Adipocyte (in vitro differentiated cells): ENCODE measurements at regions not wholly inside any gene's neighbourhood (a gene's known extent, or its start where the extent isn't known, plus 50 kb on each side); places are given as distances from the start of the nearest gene placed in this dataset.

Source experiments
- DNase-seq: peaks from one replicate; pipeline ENCODE4 v3.0.0-alpha.2; 2015; ENCODE audit warnings: low read depth
- H3K27me3 ChIP-seq: replicated peaks from 2 replicates; pipeline ENCODE4 v1.7.0; 2013; ENCODE audit warnings: mild to moderate bottlenecking, low read length, moderate library complexity; ENCODE audit not compliant: control insufficient read depth, insufficient read depth
- H3K36me3 ChIP-seq: 2 replicates; pipeline ENCODE4 v1.7.0; 2013; ENCODE audit warnings: low read length, mild to moderate bottlenecking, moderate library complexity; ENCODE audit not compliant: control insufficient read depth, insufficient read depth, severe bottlenecking
- H3K4me1 ChIP-seq: 2 replicates; pipeline ENCODE4 v1.7.0; 2013; ENCODE audit warnings: mild to moderate bottlenecking, low read length, moderate library complexity; ENCODE audit not compliant: control insufficient read depth, insufficient read depth
- H3K4me3 ChIP-seq: 2 replicates; pipeline ENCODE4 v1.7.0; 2013; ENCODE audit warnings: mild to moderate bottlenecking, low read length, moderate library complexity
- H3K9ac ChIP-seq: 2 replicates; pipeline ENCODE4 v1.7.0; 2013; ENCODE audit warnings: mild to moderate bottlenecking, low read length, moderate library complexity
- H3K9me3 ChIP-seq: 2 replicates; pipeline ENCODE4 v1.7.0; 2013; ENCODE audit warnings: mild to moderate bottlenecking, low read length, moderate library complexity; ENCODE audit not compliant: control insufficient read depth

- no peak for DNase-seq
- Histone ChIP-seq H3K4me3 (no peak overlapping the region), H3K27me3 (peaks cover 14% of the 10 kb centered on the region), H3K9ac (no peak overlapping the region), H3K9me3 (peaks cover 2% of the 10 kb centered on the region), H3K36me3 (no peaks in the 10 kb centered on the region), H3K4me1 (no peaks in the 10 kb centered on the region)
Observed at GRCh38 chr10:129116371-129116770, 350.7 kb upstream of the MGMT start.

- H3K27me3 ChIP-seq = peaks cover 14% of the 10 kb centered on the region
- no peaks in the 10 kb centered on the region for H3K36me3 ChIP-seq
- no peak for DNase-seq
- peaks cover 2% of the 10 kb centered on the region for H3K9me3 ChIP-seq
- no peak overlapping the region for H3K4me3 ChIP-seq
- H3K4me1 ChIP-seq = no peaks in the 10 kb centered on the region
- no peak overlapping the region for H3K9ac ChIP-seq
Observed at GRCh38 chr10:129120441-129120840, 346.6 kb upstream of the MGMT start.

GRCh38 chr10:129122846-129123245 is 344.2 kb upstream of the MGMT start:
- no peak for DNase-seq
- H3K9ac ChIP-seq = no peak overlapping the region
- peaks cover 6% of the 10 kb centered on the region for H3K9me3 ChIP-seq
- peaks cover 4% of the 10 kb centered on the region for H3K27me3 ChIP-seq
- no peaks in the 10 kb centered on the region for H3K36me3 ChIP-seq
- no peaks in the 10 kb centered on the region for H3K4me1 ChIP-seq
- no peak overlapping the region for H3K4me3 ChIP-seq

- DNase-seq = no peak
Observed at GRCh38 chr10:129123428-129123827, 343.6 kb upstream of the MGMT start.

GRCh38 chr10:129126982-129127381 is 340.1 kb upstream of the MGMT start:
- Histone ChIP-seq H3K4me3 (no peak overlapping the region), H3K9ac (no peak overlapping the region), H3K36me3 (no peaks in the 10 kb centered on the region), H3K4me1 (peaks cover 11% of the 10 kb centered on the region), H3K9me3 (peaks cover 6% of the 10 kb centered on the region), H3K27me3 (peaks cover 6% of the 10 kb centered on the region)
- DNase-seq = no peak

More at GRCh38 chr10:129123428-129123827, 343.6 kb upstream of the MGMT start:
- Histone ChIP-seq H3K27me3 (no peaks in the 10 kb centered on the region), H3K4me1 (no peaks in the 10 kb centered on the region), H3K4me3 (no peak overlapping the region), H3K9ac (no peak overlapping the region), H3K9me3 (peaks cover 6% of the 10 kb centered on the region), H3K36me3 (no peaks in the 10 kb centered on the region)

- no peaks in the 10 kb centered on the region for H3K36me3 ChIP-seq
- peaks cover 23% of the 10 kb centered on the region for H3K4me1 ChIP-seq
- DNase-seq = no peak
Observed at GRCh38 chr10:129131457-129132132, 335.4 kb upstream of the MGMT start.

GRCh38 chr10:129133856-129134255 is 333.2 kb upstream of the MGMT start:
- no peaks in the 10 kb centered on the region for H3K9me3 ChIP-seq
- no peaks in the 10 kb centered on the region for H3K36me3 ChIP-seq
- H3K4me3 ChIP-seq = no peak overlapping the region
- peaks cover 6% of the 10 kb centered on the region for H3K27me3 ChIP-seq
- no peak overlapping the region for H3K9ac ChIP-seq
- no peak for DNase-seq
- peaks cover 23% of the 10 kb centered on the region for H3K4me1 ChIP-seq

More at GRCh38 chr10:129131457-129132132, 335.4 kb upstream of the MGMT start:
- Histone ChIP-seq H3K27me3 (peaks cover 6% of the 10 kb centered on the region), H3K9ac (no peak overlapping the region), H3K4me3 (no peak overlapping the region), H3K9me3 (no peaks in the 10 kb centered on the region)

- Histone ChIP-seq H3K36me3 (no peaks in the 10 kb centered on the region), H3K9me3 (no peaks in the 10 kb centered on the region), H3K27me3 (peaks cover 4% of the 10 kb centered on the region), H3K4me3 (no peak overlapping the region), H3K9ac (no peak overlapping the region), H3K4me1 (peaks cover 23% of the 10 kb centered on the region)
- DNase-seq = no peak
Observed at GRCh38 chr10:129134371-129134770, 332.7 kb upstream of the MGMT start.

GRCh38 chr10:129135624-129136023 is 331.4 kb upstream of the MGMT start:
- H3K9me3 ChIP-seq = no peaks in the 10 kb centered on the region
- no peak overlapping the region for H3K4me3 ChIP-seq
- no peaks in the 10 kb centered on the region for H3K36me3 ChIP-seq
- H3K9ac ChIP-seq = no peak overlapping the region
- peaks cover 23% of the 10 kb centered on the region for H3K4me1 ChIP-seq
- no peaks in the 10 kb centered on the region for H3K27me3 ChIP-seq
- no peak for DNase-seq

- Histone ChIP-seq H3K27me3 (no peaks in the 10 kb centered on the region), H3K36me3 (no peaks in the 10 kb centered on the region), H3K9ac (no peak overlapping the region), H3K4me3 (no peak overlapping the region), H3K9me3 (no peaks in the 10 kb centered on the region), H3K4me1 (peaks cover 20% of the 10 kb centered on the region)
- no peak for DNase-seq
Observed at GRCh38 chr10:129136074-129136473, 331.0 kb upstream of the MGMT start.

GRCh38 chr10:129136951-129137350 is 330.1 kb upstream of the MGMT start:
- H3K4me3 ChIP-seq = no peak overlapping the region
- H3K27me3 ChIP-seq = no peaks in the 10 kb centered on the region
- peaks cover 13% of the 10 kb centered on the region for H3K4me1 ChIP-seq
- H3K36me3 ChIP-seq = no peaks in the 10 kb centered on the region
- H3K9ac ChIP-seq = no peak overlapping the region
- no peak for DNase-seq
- H3K9me3 ChIP-seq = no peaks in the 10 kb centered on the region
